Inferior parietal cortex (tissue), 1 donor: ENCODE measurements at regions not wholly inside any gene's neighbourhood (a gene's known extent, or its start where the extent isn't known, plus 50 kb on each side); places are given as distances from the start of the nearest gene placed in this dataset.
A peak's percentile ranks its signal among the peaks of the same experiment; 100 is the strongest.
"Not testable (repeated sequence)": the region's sequence is repeated elsewhere in the genome, so short reads cannot be mapped to it uniquely, and the experiment has no call there.

Experiments used
- DNase-seq: peaks from one replicate; pipeline ENCODE4 v3.0.0-alpha.2; 2016; ENCODE audit errors: extremely low spot score

DNA sequence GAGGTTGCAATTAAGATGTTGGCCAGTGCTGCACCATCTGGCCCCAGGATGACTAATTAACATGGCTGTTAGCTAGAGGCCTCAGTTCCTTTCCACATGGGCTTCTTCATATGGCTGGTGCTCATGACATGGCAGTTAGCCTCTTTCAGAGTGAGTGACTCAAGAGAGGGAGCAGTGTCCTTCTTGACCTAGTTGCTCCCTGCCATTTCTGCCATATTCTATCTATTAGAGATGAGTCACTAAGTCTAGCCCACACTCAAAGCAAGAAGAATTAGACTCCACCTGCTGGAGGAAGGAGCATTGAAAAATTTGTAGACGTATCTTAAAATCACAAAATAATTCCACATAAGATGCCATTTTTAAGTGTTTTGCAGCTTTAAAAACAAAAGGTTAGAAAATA lies 651.2 kb upstream of the CCNG1 start:
- no peak for DNase-seq

- no peak for DNase-seq
These were observed 640.9 kb upstream of the CCNG1 start for GRCh38 chr5:162796507-162796906.

- DNase-seq = no peak
These were observed 637.1 kb upstream of the CCNG1 start for GRCh38 chr5:162800301-162800700.

GRCh38 chr5:162801235-162801634 lies 636.2 kb upstream of the CCNG1 start:
- no peak for DNase-seq

- no peak for DNase-seq
These were observed 631.2 kb upstream of the CCNG1 start for GRCh38 chr5:162806195-162806594.

DNA sequence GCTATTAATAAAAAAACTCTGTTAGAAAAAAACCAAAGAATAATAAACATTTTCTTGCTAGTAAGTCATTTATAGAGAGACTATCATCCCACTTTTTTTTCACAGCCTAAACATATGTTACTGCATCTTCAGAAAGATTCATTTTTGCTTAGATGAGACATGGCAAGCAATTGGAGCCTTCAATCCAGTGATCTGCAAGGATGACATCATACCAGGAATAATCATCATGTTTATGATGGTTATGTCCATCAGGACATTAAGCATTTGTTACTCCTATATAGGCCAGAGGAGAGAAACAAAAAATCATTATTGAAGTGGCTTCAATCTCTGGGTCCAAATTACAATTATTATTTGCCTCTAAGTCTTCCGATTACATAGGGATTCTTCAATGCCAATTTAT lies 626.3 kb upstream of the CCNG1 start:
- no peak for DNase-seq

- no peak for DNase-seq
These were observed 620.6 kb upstream of the CCNG1 start for GRCh38 chr5:162816816-162817215.

DNA sequence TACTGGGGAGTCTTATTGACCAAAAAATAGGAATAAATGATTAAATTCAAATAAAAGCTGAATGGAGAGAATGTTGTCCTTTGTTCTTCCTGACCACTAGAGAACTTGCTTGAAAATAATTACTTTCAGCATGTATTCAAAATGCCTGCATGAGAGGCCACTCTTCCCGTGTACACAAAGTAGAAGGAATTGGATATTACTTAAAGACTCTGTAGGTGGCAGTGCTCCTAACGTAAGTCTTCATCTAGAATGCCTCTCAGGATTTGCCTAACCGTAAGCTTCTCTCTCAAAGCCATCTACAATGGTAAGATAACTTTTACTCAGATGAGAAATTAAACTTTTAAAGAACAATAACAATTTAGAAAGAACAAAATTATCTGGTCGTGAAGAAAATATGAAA lies 620.0 kb upstream of the CCNG1 start:
- DNase-seq = no peak

- not testable (repeated sequence) for DNase-seq
These were observed 615.7 kb upstream of the CCNG1 start for GRCh38 chr5:162821664-162822063.

GRCh38 chr5:162824360-162824759 lies 613.0 kb upstream of the CCNG1 start:
- DNase-seq = no peak

- DNase-seq = peak; percentile 29
These were observed 600.2 kb upstream of the CCNG1 start for GRCh38 chr5:162837155-162837554.

DNA sequence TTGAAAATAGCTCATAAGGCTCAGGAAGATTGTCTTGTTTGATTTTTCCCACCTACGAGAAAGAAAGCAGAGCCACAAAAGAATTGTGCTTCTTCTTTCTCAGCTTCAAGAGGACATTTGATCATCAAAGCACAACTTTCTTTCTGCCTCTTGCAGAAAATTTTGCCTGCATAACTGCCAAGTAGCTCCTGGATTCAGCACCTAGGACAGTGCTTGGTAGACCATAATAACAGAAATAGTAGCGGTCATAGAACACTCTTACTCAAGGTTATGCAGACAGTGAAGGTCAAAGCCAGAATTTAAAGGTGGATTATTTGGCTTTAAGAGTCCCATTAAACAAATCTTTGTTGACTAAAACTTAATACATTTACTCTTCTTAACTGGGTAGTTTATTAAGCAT lies 594.7 kb upstream of the CCNG1 start:
- no peak for DNase-seq

GRCh38 chr5:162852134-162852533 lies 585.3 kb upstream of the CCNG1 start:
- DNase-seq = no peak

GRCh38 chr5:162858770-162859169 lies 578.6 kb upstream of the CCNG1 start:
- DNase-seq = no peak

- no peak for DNase-seq
These were observed 566.4 kb upstream of the CCNG1 start for GRCh38 chr5:162870966-162871365.

GRCh38 chr5:162882629-162883028 lies 554.8 kb upstream of the CCNG1 start:
- DNase-seq = no peak

GRCh38 chr5:162886717-162887116 lies 550.7 kb upstream of the CCNG1 start:
- no peak for DNase-seq

GRCh38 chr5:162888268-162888667 lies 549.1 kb upstream of the CCNG1 start:
- DNase-seq = no peak

- DNase-seq = no peak
These were observed 525.5 kb upstream of the CCNG1 start for GRCh38 chr5:162911873-162912272.

DNA sequence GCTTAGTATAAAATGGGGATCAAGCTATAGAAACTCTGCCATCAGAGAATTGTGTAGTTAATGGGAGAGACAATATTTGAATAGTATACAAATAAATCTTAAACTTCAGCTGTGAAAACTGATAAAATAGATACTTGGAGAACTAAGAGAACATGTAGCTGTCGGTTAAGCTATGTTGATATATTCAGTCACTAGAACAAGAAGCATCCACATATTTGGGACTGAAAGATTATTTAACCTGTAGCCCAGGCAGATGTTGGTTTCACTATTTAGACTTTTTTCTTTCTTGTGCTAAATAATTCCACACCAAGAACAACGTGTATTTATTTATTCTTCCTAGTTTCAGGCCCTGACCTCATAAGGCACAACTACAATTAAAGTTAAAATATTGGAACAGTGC lies 521.0 kb upstream of the CCNG1 start:
- DNase-seq = no peak

- DNase-seq = no peak
These were observed 508.3 kb upstream of the CCNG1 start for GRCh38 chr5:162929104-162929503.

DNA sequence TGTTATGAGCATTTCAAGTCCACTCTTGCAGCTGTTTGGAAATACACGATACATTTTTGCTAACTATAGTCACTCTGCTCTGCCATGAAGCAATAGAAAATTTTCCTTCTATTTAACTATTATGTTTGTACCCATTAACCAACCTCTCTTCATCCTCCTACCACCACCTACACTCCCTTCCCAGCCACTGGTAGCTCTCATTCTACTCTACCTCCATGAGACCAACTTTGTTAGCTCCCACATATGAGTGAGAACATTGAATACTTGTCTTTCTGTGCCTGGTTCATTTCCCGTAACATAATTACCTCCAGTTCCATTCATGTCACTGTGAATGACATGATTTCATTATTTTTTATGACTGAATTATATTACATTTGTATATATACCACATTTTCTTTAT lies 505.9 kb upstream of the CCNG1 start:
- no peak for DNase-seq

DNA sequence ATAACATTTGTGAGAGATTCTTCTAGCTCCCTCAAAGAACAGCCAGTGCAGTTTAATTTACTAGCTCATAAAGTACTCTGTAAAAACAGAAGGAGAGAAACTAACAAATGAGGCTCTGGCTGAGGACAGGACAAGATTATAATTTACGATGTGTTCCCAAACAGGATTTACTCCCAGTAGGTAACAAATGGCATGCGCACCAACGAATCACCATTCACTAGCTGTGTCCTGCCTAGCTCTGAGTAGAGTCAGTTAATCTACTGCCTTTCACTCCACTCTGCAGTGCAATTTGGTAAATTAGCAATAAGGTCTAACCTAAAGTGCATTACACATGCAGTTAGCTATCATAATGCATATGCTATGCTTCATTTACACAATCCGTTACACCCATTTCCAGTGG lies 497.4 kb upstream of the CCNG1 start:
- DNase-seq = no peak

DNA sequence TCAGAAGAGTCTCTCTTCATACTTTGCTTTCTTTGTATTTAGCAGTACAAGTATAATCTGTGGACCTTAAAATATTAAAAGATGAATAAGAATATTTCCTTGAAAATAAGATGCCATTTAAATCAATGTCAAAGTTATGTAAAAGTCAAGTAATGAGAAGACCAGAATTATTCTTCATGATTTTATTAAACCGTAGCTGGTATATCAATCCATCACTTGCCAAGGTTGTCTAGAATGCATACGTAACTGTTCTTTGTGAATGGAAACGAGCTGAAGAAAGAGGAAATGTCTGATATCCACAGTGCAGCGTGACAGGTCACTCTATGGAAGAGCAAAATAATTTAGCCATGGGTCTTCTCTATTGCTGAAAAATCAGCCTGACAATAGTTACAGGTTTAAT lies 488.7 kb upstream of the CCNG1 start:
- DNase-seq = no peak

DNA sequence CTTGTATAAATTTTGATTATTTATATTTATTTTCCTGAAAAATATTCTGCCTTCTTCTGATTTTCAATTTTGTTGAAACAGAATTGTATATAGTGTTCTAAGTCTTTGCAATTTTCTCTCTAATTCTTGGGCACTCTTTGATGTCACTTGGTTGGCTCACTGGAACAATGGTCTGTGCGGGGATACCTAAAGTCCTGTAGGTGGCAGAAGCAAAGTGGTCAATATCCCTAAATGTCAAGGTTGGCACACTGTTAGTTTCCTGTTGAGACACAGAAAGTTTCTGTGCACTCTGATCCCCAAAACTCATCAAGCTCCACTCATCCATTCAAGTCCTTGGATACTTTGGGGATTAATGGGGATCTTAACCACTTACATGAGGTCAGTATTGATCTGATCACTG lies 480.8 kb upstream of the CCNG1 start:
- DNase-seq = no peak
